ENCODE measurements at regions not wholly inside any gene's neighbourhood (a gene's known extent, or its start where the extent isn't known, plus 50 kb on each side); places are given as distances from the start of the nearest gene placed in this dataset.

DNA sequence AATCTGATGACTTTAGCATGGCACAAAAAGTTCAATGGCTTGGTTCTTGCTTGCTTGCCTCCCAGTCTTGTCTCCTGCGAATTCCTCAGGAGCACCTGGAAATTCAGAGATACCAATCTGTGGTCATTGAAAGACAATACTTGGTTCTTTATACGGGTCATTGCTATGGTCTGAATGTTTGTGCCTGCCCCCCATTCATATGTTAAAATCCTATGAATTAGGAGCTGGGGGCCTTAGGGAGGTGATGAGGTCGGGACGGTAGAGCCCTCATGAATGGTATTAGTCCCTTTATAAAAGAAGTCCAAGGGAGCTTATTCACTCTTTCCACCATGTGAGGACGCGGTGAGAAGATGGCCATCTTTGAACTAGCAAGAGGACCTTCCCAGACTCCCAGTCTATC lies 721.8 kb downstream of the UTRN start:
- no peaks in the 10 kb centered on the region for H3K9me3 ChIP-seq (replicated peaks; ENCODE audit: insufficient read depth, low read length)

DNA sequence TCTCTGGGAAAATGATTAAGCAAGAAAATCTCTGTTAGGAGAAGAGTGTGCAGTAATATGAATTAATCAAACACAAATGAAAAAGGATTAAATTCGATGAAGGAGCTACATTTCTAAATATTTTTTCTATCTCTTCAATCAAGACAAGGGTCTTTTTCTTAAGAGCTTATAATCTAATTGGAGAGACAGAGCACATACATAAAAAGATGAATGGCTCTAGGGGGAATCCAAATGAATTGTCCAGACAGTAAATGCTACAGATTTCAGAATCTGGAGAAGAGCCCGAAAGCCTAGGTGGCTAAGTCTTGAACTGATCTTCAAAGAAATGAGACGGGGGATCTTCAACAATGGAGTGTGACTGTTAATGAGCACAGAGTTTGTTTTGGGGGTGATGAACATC lies 723.6 kb downstream of the UTRN start:
- Histone ChIP-seq H3K79me2 (ENCODE audit: low read length) (no peaks in the 10 kb centered on the region), H3K4me2 (ENCODE audit: low read depth, low read length) (no peak overlapping the region), H3F3A (ENCODE audit: insufficient read depth, low read length) (no peaks in the 10 kb centered on the region), H3K9me3 (replicated peaks; ENCODE audit: insufficient read depth, low read length) (no peaks in the 10 kb centered on the region), H3K4me3 (ENCODE audit: low read length) (no peak overlapping the region), H3K27ac (ENCODE audit: low read length) (no peak overlapping the region), H3K9me2 (replicated peaks; ENCODE audit: insufficient read depth, low read length) (no peaks in the 10 kb centered on the region), H4K20me1 (ENCODE audit: insufficient read depth, low read length) (no peaks in the 10 kb centered on the region), H3K27me3 (replicated peaks; ENCODE audit: insufficient read depth, low read length) (no peaks in the 10 kb centered on the region), H3K9ac (ENCODE audit: low read length) (no peak overlapping the region), H2AFZ (ENCODE audit: low read length) (no peak overlapping the region), H3K36me3 (replicated peaks; ENCODE audit: insufficient read depth, low read length) (no peaks in the 10 kb centered on the region), H3K4me1 (ENCODE audit: low read length) (no peaks in the 10 kb centered on the region)
- TF ChIP-seq EZH2phosphoT487 (IDR thresholded peaks at IDR 0.05; ENCODE audit: low read length) (no peak), CTCF (IDR thresholded peaks at IDR 0.05; ENCODE audit: low read length) (no peak), EZH2 (optimal IDR thresholded peaks at IDR 0.05; ENCODE audit: low read depth, low read length) (no peak)
- DNase-seq: no peak

More for the DNA sequence above, 721.8 kb downstream of the UTRN start:
- Histone ChIP-seq H4K20me1 (ENCODE audit: insufficient read depth, low read length) (no peaks in the 10 kb centered on the region), H3K9me2 (replicated peaks; ENCODE audit: insufficient read depth, low read length) (no peaks in the 10 kb centered on the region), H3K27ac (ENCODE audit: low read length) (no peak overlapping the region), H3F3A (ENCODE audit: insufficient read depth, low read length) (no peaks in the 10 kb centered on the region), H3K4me2 (ENCODE audit: low read depth, low read length) (no peak overlapping the region), H3K27me3 (replicated peaks; ENCODE audit: insufficient read depth, low read length) (no peaks in the 10 kb centered on the region), H2AFZ (ENCODE audit: low read length) (no peak overlapping the region), H3K4me1 (ENCODE audit: low read length) (no peaks in the 10 kb centered on the region), H3K9ac (ENCODE audit: low read length) (no peak overlapping the region), H3K79me2 (ENCODE audit: low read length) (no peaks in the 10 kb centered on the region), H3K4me3 (ENCODE audit: low read length) (no peak overlapping the region), H3K36me3 (replicated peaks; ENCODE audit: insufficient read depth, low read length) (no peaks in the 10 kb centered on the region)
- DNase-seq: no peak
- TF ChIP-seq EZH2 (optimal IDR thresholded peaks at IDR 0.05; ENCODE audit: low read depth, low read length): no peak
- TF ChIP-seq EZH2phosphoT487 (IDR thresholded peaks at IDR 0.05; ENCODE audit: low read length): no peak
- TF ChIP-seq CTCF (IDR thresholded peaks at IDR 0.05; ENCODE audit: low read length): no peak

GRCh38 chr6:145009711-145010110 lies 724.6 kb downstream of the UTRN start:
- no peaks in the 10 kb centered on the region for H4K20me1 ChIP-seq (ENCODE audit: insufficient read depth, low read length)
- H3K9me3 ChIP-seq (replicated peaks; ENCODE audit: insufficient read depth, low read length): no peaks in the 10 kb centered on the region
- H3K27me3 ChIP-seq (replicated peaks; ENCODE audit: insufficient read depth, low read length): no peaks in the 10 kb centered on the region
- no peak overlapping the region for H3K4me3 ChIP-seq (ENCODE audit: low read length)
- no peaks in the 10 kb centered on the region for H3K79me2 ChIP-seq (ENCODE audit: low read length)
- TF ChIP-seq EZH2 (optimal IDR thresholded peaks at IDR 0.05; ENCODE audit: low read depth, low read length): no peak
- H3K9me2 ChIP-seq (replicated peaks; ENCODE audit: insufficient read depth, low read length): no peaks in the 10 kb centered on the region
- no peak overlapping the region for H3K4me2 ChIP-seq (ENCODE audit: low read depth, low read length)
- H3K27ac ChIP-seq (ENCODE audit: low read length): no peak overlapping the region
- no peaks in the 10 kb centered on the region for H3K36me3 ChIP-seq (replicated peaks; ENCODE audit: insufficient read depth, low read length)
- H3K4me1 ChIP-seq (ENCODE audit: low read length): no peaks in the 10 kb centered on the region
- no peaks in the 10 kb centered on the region for H3F3A ChIP-seq (ENCODE audit: insufficient read depth, low read length)
- H3K9ac ChIP-seq (ENCODE audit: low read length): no peak overlapping the region
- DNase-seq: no peak
- no peak overlapping the region for H2AFZ ChIP-seq (ENCODE audit: low read length)

- DNase-seq: no peak
Measured at GRCh38 chr6:145012039-145012662, 723.2 kb downstream of the EPM2A start.

More at GRCh38 chr6:145012039-145012662, 723.2 kb downstream of the EPM2A start:
- Histone ChIP-seq H3K4me2 (ENCODE audit: low read depth, low read length) (no peak overlapping the region), H3K9me2 (replicated peaks; ENCODE audit: insufficient read depth, low read length) (no peaks in the 10 kb centered on the region), H3K79me2 (ENCODE audit: low read length) (no peaks in the 10 kb centered on the region), H3K9me3 (replicated peaks; ENCODE audit: insufficient read depth, low read length) (no peaks in the 10 kb centered on the region), H3K36me3 (replicated peaks; ENCODE audit: insufficient read depth, low read length) (no peaks in the 10 kb centered on the region), H3K4me3 (ENCODE audit: low read length) (no peak overlapping the region), H3K27ac (ENCODE audit: low read length) (no peak overlapping the region), H2AFZ (ENCODE audit: low read length) (no peak overlapping the region), H3K9ac (ENCODE audit: low read length) (no peak overlapping the region), H3K27me3 (replicated peaks; ENCODE audit: insufficient read depth, low read length) (no peaks in the 10 kb centered on the region), H3F3A (ENCODE audit: insufficient read depth, low read length) (no peaks in the 10 kb centered on the region), H3K4me1 (ENCODE audit: low read length) (peaks cover 2% of the 10 kb centered on the region; the same call in 1 of the 2 replicates), H4K20me1 (ENCODE audit: insufficient read depth, low read length) (no peaks in the 10 kb centered on the region)
- TF ChIP-seq EZH2 (optimal IDR thresholded peaks at IDR 0.05; ENCODE audit: low read depth, low read length) (no peak), EZH2phosphoT487 (IDR thresholded peaks at IDR 0.05; ENCODE audit: low read length) (no peak)
